K562 (cell line): ENCODE measurements at regions not wholly inside any gene's neighbourhood (a gene's known extent, or its start where the extent isn't known, plus 50 kb on each side); places are given as distances from the start of the nearest gene placed in this dataset.

ENCODE experiments used
- ATAC-seq: fragments of 200-7000 bp; cut with Tn5 transposase; 3 replicates; pipeline ENCODE4 v1.9.1; 2020; ENCODE audit warnings: moderate library complexity
- BruUV-seq: library from RNA; stranded (reverse); fragments of 400-500 nt; replicated peaks from 2 replicates; lab custom pipeline; 2021; lab: Mats Ljungman, UMichigan
- CTCF ChIA-PET: fragments of 300-600 bp; formaldehyde crosslinking; extraction: SDS; loops from one replicate; lab custom pipeline; 2021; ENCODE audit warnings: low intra/inter-chr PET ratio; lab: Yijun Ruan, JAX
- POLR2A ChIA-PET: fragments of 300-600, 350-650 bp; sonication (Branson Sonifier 250); formaldehyde crosslinking; extraction: SDS; loops from one replicate; lab custom pipeline; 2021; ENCODE audit warnings: antibody characterized with exemption, inconsistent platforms; lab: Yijun Ruan, JAX
- DNase-seq, 4 experiments: peaks; one replicate each; pipeline versions ENCODE4 v3.0.0 to v3.0.0-alpha.2; 2011 to 2018; ENCODE audit warnings: low spot score in 3 of 4, mixed read lengths in 3 of 4; ENCODE audit errors: extremely low read depth in 1 of 4
- FAIRE-seq: peaks from 2 replicates; lab custom pipeline; 2011; peaks lifted over from hg19 to GRCh38; lab: Jason Lieb, UNC
- H2AFZ ChIP-seq: 2 replicates; pipeline ENCODE4 v1.6.0; 2011; ENCODE audit warnings: low read depth, low read length, control low read depth, inconsistent platforms
- H3K27ac ChIP-seq: fragments of 200-600 bp; 3 replicates; pipeline ENCODE4 v1.8.0; 2011; ENCODE audit warnings: low read depth, mild to moderate bottlenecking, control low read depth, inconsistent platforms, low read length, moderate library complexity, mixed read lengths; ENCODE audit errors: extremely low read depth
- H3K27me3 ChIP-seq, 2 experiments: fragments of 300-600 bp in 1 of 2; 2 replicates in 1 of 2; 3 replicates in 1 of 2; pipeline versions ENCODE4 v1.6.0 to v1.8.0; 2011; ENCODE audit warnings: inconsistent platforms in 2 of 2, low read length in 2 of 2, mild to moderate bottlenecking in 1 of 2, mixed read lengths in 1 of 2, moderate library complexity in 1 of 2; ENCODE audit not compliant: control insufficient read depth in 2 of 2, insufficient read depth in 2 of 2
- H3K36me3 ChIP-seq: fragments of 300-600 bp; 3 replicates; pipeline ENCODE4 v1.8.0; 2011; ENCODE audit warnings: mild to moderate bottlenecking, low read length, inconsistent platforms; ENCODE audit not compliant: control insufficient read depth, insufficient read depth
- H3K4me1 ChIP-seq, 2 experiments: fragments of 200-600 bp in 1 of 2; replicated peaks in 1 of 2; 2 replicates in 1 of 2; 3 replicates in 1 of 2; pipeline versions ENCODE4 v1.5.1 to v1.8.0; 2011; ENCODE audit warnings: inconsistent platforms in 2 of 2, low read length in 2 of 2, mild to moderate bottlenecking in 1 of 2, mixed read lengths in 1 of 2, moderate library complexity in 1 of 2; ENCODE audit not compliant: control insufficient read depth in 2 of 2, insufficient read depth in 2 of 2
- H3K4me2 ChIP-seq: 2 replicates; pipeline ENCODE4 v1.6.1; 2011; ENCODE audit warnings: low read length, control low read depth, inconsistent platforms, mixed read lengths; ENCODE audit not compliant: insufficient read depth
- H3K4me3 ChIP-seq: fragments of 200-600 bp; sonication (generic), shearing (Covaris generic); 2 replicates; pipeline ENCODE4 v1.5.1; 2016; ENCODE audit warnings: control low read depth, inconsistent platforms
- H3K79me2 ChIP-seq: fragments of 200-600 bp; 3 replicates; pipeline ENCODE4 v1.8.0; 2011; ENCODE audit warnings: low read length, inconsistent platforms; ENCODE audit not compliant: control insufficient read depth, insufficient read depth
- H3K9ac ChIP-seq, 2 experiments: 2 replicates each; pipeline versions ENCODE4 v1.6.0 to v1.6.1; 2011; ENCODE audit warnings: low read depth in 2 of 2, low read length in 2 of 2, control low read depth in 1 of 2, inconsistent platforms in 1 of 2, mild to moderate bottlenecking in 1 of 2, mixed read lengths in 1 of 2; ENCODE audit not compliant: insufficient read depth in 1 of 2
- H3K9me1 ChIP-seq: one replicate; pipeline ENCODE4 v1.6.0; 2011; ENCODE audit warnings: inconsistent platforms, mild to moderate bottlenecking, low read length, moderate library complexity; ENCODE audit not compliant: control insufficient read depth, insufficient read depth
- H3K9me3 ChIP-seq: replicated peaks from 2 replicates; pipeline ENCODE4 v1.5.1; 2011; ENCODE audit warnings: low read depth, low read length, inconsistent platforms; ENCODE audit not compliant: control insufficient read depth, insufficient read depth
- H4K20me1 ChIP-seq: replicated peaks from 2 replicates; pipeline ENCODE4 v1.6.1; 2011; ENCODE audit warnings: low read length, inconsistent platforms, mixed read lengths; ENCODE audit not compliant: control insufficient read depth, insufficient read depth
- CREM ChIP-seq: IDR thresholded peaks from 2 replicates; pipeline ENCODE4 v1.6.1; 2014; ENCODE audit warnings: antibody characterized with exemption, low read depth
- E2F4 ChIP-seq: sonication (generic); formaldehyde crosslinking; IDR thresholded peaks from 2 replicates; pipeline ENCODE4 v1.8.0; 2022; ENCODE audit warnings: mild to moderate bottlenecking, low read depth, missing genetic modification reagents
- HSF4 ChIP-seq: fragments of 250-450 bp; sonication (Bioruptor Pico); IDR thresholded peaks from 2 replicates; pipeline ENCODE4 v2.1.2; 2022; ENCODE audit warnings: mild to moderate bottlenecking, moderate library complexity, borderline replicate concordance
- KDM1A ChIP-seq, 2 experiments: fragments of 450-650 bp; IDR thresholded peaks; 2 replicates each; pipeline ENCODE4 v1.6.1; 2016; ENCODE audit warnings: mild to moderate bottlenecking in 2 of 2
- NCOA4 ChIP-seq: fragments of 450-650 bp; IDR thresholded peaks from 2 replicates; pipeline ENCODE4 v1.6.1; 2018; ENCODE audit warnings: mild to moderate bottlenecking; ENCODE audit not compliant: partially characterized antibody
- RBFOX2 ChIP-seq: fragments of 200-400 bp; formaldehyde crosslinking; IDR thresholded peaks from 2 replicates; pipeline ENCODE4 v1.6.1; 2017; ENCODE audit warnings: low read depth, mild to moderate bottlenecking, low read length, moderate library complexity
- SNIP1 ChIP-seq: fragments of 450-650 bp; IDR thresholded peaks from 2 replicates; pipeline ENCODE4 v1.7.1; 2017; ENCODE audit warnings: low read depth, mild to moderate bottlenecking
- STAT5A ChIP-seq: IDR thresholded peaks from 2 replicates; pipeline ENCODE4 v1.6.1; 2012; ENCODE audit warnings: low read length, inconsistent platforms, borderline replicate concordance
- SUPT5H ChIP-seq: fragments of 450-650 bp; IDR thresholded peaks from 2 replicates; pipeline ENCODE4 v1.6.1; 2016
- THAP12 ChIP-seq: fragments of 250-450 bp; sonication (Bioruptor Pico); IDR thresholded peaks from 2 replicates; pipeline ENCODE4 v1.9.0; 2021; ENCODE audit warnings: mild to moderate bottlenecking, inconsistent platforms
- ZBTB34 ChIP-seq: fragments of 250-450 bp; sonication (Bioruptor Pico); IDR thresholded peaks from 2 replicates; pipeline ENCODE4 v1.8.0; 2021; ENCODE audit warnings: mild to moderate bottlenecking, moderate library complexity
- ZNF140 ChIP-seq: fragments of 250-450 bp; sonication (Bioruptor Pico); IDR thresholded peaks from 2 replicates; pipeline ENCODE4 v1.8.0; 2021; ENCODE audit warnings: moderate library complexity, mild to moderate bottlenecking, inconsistent platforms
- ZNF79 ChIP-seq: fragments of 250-450 bp; sonication (Bioruptor Pico); IDR thresholded peaks from 2 replicates; pipeline ENCODE4 v1.4.0; 2020; ENCODE audit warnings: low read depth, mild to moderate bottlenecking, moderate library complexity
- WGBS: fragments of 100-300 bp; shearing (Covaris generic); methylation state at CpG from one replicate; pipeline ENCODE4 v1.1.6; 2016; ENCODE audit warnings: low coverage, mixed read lengths; ENCODE audit not compliant: insufficient coverage; ENCODE audit errors: missing lambda C conversion rate; 5-methylcytosine and 5-hydroxymethylcytosine counted together
- in situ Hi-C: fragments of 300-500 bp; cut with MboI; formaldehyde crosslinking; loops from 4 replicates; pipeline ENCODE4 v1.15.0; 2018; ENCODE audit warnings: inconsistent platforms, mixed read lengths
- intact Hi-C: fragments of 100-400 bp; cut with micrococcal nuclease; formaldehyde crosslinking; loops from 2 replicates; pipeline ENCODE4 v1.14.2; 2022

GRCh38 chr14:66378712-66379505, 107.3 kb upstream of the CCDC196 start:
- no peaks in the 10 kb centered on the region for H3K36me3 ChIP-seq
- no TSS peak for BruUV-seq
- no peaks in the 10 kb centered on the region for H3K9me3 ChIP-seq
- H2AFZ ChIP-seq, result no peak overlapping the region
- in situ Hi-C loops, result no loop called here
- H3K4me3 ChIP-seq, result no peak overlapping the region
- no peak for TF ChIP-seq CREM
- TF ChIP-seq HSF4 (CRISPR knock-in tag), result no peak
- no peak for TF ChIP-seq RBFOX2
- no peak for TF ChIP-seq NCOA4
- TF ChIP-seq ZBTB34 (CRISPR knock-in tag), result no peak
- no peak for TF ChIP-seq ZNF79 (CRISPR knock-in tag)
- no peak for TF ChIP-seq ZNF140 (CRISPR knock-in tag)
- TF ChIP-seq SUPT5H, result no peak
- no peak for TF ChIP-seq THAP12 (CRISPR knock-in tag)
- TF ChIP-seq E2F4, result no peak
- TF ChIP-seq SNIP1, result no peak
- no peak for TF ChIP-seq KDM1A (IDR thresholded peaks at IDR 0.05)
- no peak for TF ChIP-seq STAT5A
- no peaks in the 10 kb centered on the region for H3K27me3 ChIP-seq
- 60% methylated on average over 1 of the region's 4 CpGs for WGBS
- ChIA-PET POLR2A (no interaction called here), CTCF (no interaction called here)
- no peaks in the 10 kb centered on the region for H3K4me1 ChIP-seq
- H3K9ac ChIP-seq, result no peak overlapping the region
- H3K4me2 ChIP-seq, result no peak overlapping the region
- intact Hi-C loops, result no loop called here
- H3K27ac ChIP-seq, result no peak overlapping the region
- H3K79me2 ChIP-seq, result no peaks in the 10 kb centered on the region
- H3K9me1 ChIP-seq, result no peaks in the 10 kb centered on the region
- ATAC-seq (no peak), DNase-seq (no peak), FAIRE-seq (no peak)
- no peaks in the 10 kb centered on the region for H4K20me1 ChIP-seq
